GM12891 (cell line): ENCODE measurements at regions not wholly inside any gene's neighbourhood (a gene's known extent, or its start where the extent isn't known, plus 50 kb on each side); places are given as distances from the start of the nearest gene placed in this dataset.

Experiments
- POLR2A ChIP-seq: IDR thresholded peaks from 2 replicates; pipeline ENCODE4 v1.6.1; 2011; ENCODE audit warnings: low read depth, low read length, control low read depth
- SPI1 ChIP-seq: IDR thresholded peaks from 2 replicates; pipeline ENCODE4 v1.6.1; 2011; ENCODE audit warnings: low read depth, low read length, control low read depth

GRCh38 chr4:159860945-159861344 lies 758.1 kb downstream of the RAPGEF2 start:
- TF ChIP-seq POLR2A (no peak), SPI1 (no peak)
